HEK293 (cell line): ENCODE measurements at regions not wholly inside any gene's neighbourhood (a gene's known extent, or its start where the extent isn't known, plus 50 kb on each side); places are given as distances from the start of the nearest gene placed in this dataset.

Experiments used
- CTCF ChIA-PET: fragments of 350-600 bp; formaldehyde crosslinking; extraction: SDS; loops from one replicate; lab custom pipeline; 2021; ENCODE audit warnings: antibody characterized with exemption; lab: Yijun Ruan, JAX
- POLR2A ChIA-PET: fragments of 300-600 bp; formaldehyde crosslinking; extraction: SDS; loops from one replicate; lab custom pipeline; 2020; ENCODE audit warnings: antibody characterized with exemption, inconsistent platforms; lab: Yijun Ruan, JAX
- H3K27ac ChIP-seq: fragments of 200-500 bp; sonication (Bioruptor generic); 2 replicates; pipeline ENCODE4 v1.5.1; 2014; ENCODE audit warnings: low read depth, low read length, control low read depth, inconsistent platforms; ENCODE audit errors: extremely low read depth
- H3K36me3 ChIP-seq, 2 experiments: fragments of 200-500 bp in 1 of 2; sonication (Bioruptor generic) in 1 of 2; 1 replicate in 1 of 2; 2 replicates in 1 of 2; pipeline ENCODE4 v1.5.1; 2014 to 2017; ENCODE audit warnings: inconsistent platforms in 2 of 2, low read length in 2 of 2; ENCODE audit not compliant: control insufficient read depth in 2 of 2, insufficient read depth in 1 of 2
- H3K4me1 ChIP-seq: fragments of 200-500 bp; sonication (Bioruptor generic); 2 replicates; pipeline ENCODE4 v1.5.1; 2014; ENCODE audit warnings: mild to moderate bottlenecking, low read length, inconsistent platforms; ENCODE audit not compliant: control insufficient read depth, insufficient read depth
- H3K4me3 ChIP-seq: 2 replicates; pipeline ENCODE4 v1.5.1; 2011; ENCODE audit warnings: low read depth, mild to moderate bottlenecking, control low read depth, low read length, moderate library complexity
- H3K9me3 ChIP-seq: fragments of 200-500 bp; sonication (Bioruptor generic); 2 replicates; pipeline ENCODE4 v1.5.1; 2014; ENCODE audit warnings: low read depth, low read length, inconsistent platforms; ENCODE audit not compliant: control insufficient read depth, insufficient read depth
- GLI2 ChIP-seq: fragments of 450-650 bp; formaldehyde crosslinking; IDR thresholded peaks from 2 replicates; pipeline ENCODE4; 2017; ENCODE audit warnings: missing biosample characterization, missing genetic modification characterization, low read depth, borderline replicate concordance
- REPIN1 ChIP-seq: fragments of 450-650 bp; formaldehyde crosslinking; IDR thresholded peaks from 2 replicates; pipeline ENCODE4 v1.5.1; 2017; ENCODE audit warnings: missing biosample characterization, missing genetic modification characterization, low read depth
- SP3 ChIP-seq: fragments of 450-650 bp; formaldehyde crosslinking; IDR thresholded peaks from 2 replicates; pipeline ENCODE4 v1.5.1; 2016; ENCODE audit warnings: missing biosample characterization, missing genetic modification characterization
- SP7 ChIP-seq: fragments of 450-650 bp; formaldehyde crosslinking; IDR thresholded peaks from 2 replicates; pipeline ENCODE4 v1.5.1; 2016; ENCODE audit warnings: missing biosample characterization, missing genetic modification characterization
- TRIM28 ChIP-seq: IDR thresholded peaks from 2 replicates; pipeline ENCODE4 v1.6.1; 2011; ENCODE audit warnings: low read length, control low read depth, borderline replicate concordance
- YY1 ChIP-seq: fragments of 450-650 bp; formaldehyde crosslinking; IDR thresholded peaks from 2 replicates; pipeline ENCODE4 v1.5.1; 2018; ENCODE audit warnings: missing biosample characterization, missing genetic modification characterization
- YY2 ChIP-seq: fragments of 450-650 bp; formaldehyde crosslinking; IDR thresholded peaks from 2 replicates; pipeline ENCODE4 v1.5.1; 2016; ENCODE audit warnings: missing biosample characterization, missing genetic modification characterization
- ZBTB11 ChIP-seq: fragments of 450-650 bp; formaldehyde crosslinking; conservative IDR thresholded peaks from 2 replicates; pipeline ENCODE4 v1.5.1; 2016; ENCODE audit warnings: low read depth, missing biosample characterization, missing genetic modification characterization
- ZBTB26 ChIP-seq: fragments of 450-650 bp; formaldehyde crosslinking; optimal IDR thresholded peaks from 2 replicates; pipeline ENCODE3; 2016; ENCODE audit warnings: missing biosample characterization, mild to moderate bottlenecking, missing genetic modification characterization
- ZEB2 ChIP-seq: fragments of 450-650 bp; formaldehyde crosslinking; IDR thresholded peaks from 2 replicates; pipeline ENCODE4 v1.5.1; 2016; ENCODE audit warnings: missing biosample characterization, missing genetic modification characterization
- ZNF112 ChIP-seq: fragments of 450-650 bp; formaldehyde crosslinking; IDR thresholded peaks from 2 replicates; pipeline ENCODE4 v1.5.0; 2017; ENCODE audit warnings: missing biosample characterization, missing genetic modification characterization
- ZNF155 ChIP-seq: fragments of 450-650 bp; formaldehyde crosslinking; IDR thresholded peaks from 2 replicates; pipeline ENCODE4 v1.5.1; 2016; ENCODE audit warnings: missing biosample characterization, missing genetic modification characterization
- ZNF184 ChIP-seq: fragments of 450-650 bp; IDR thresholded peaks from 2 replicates; pipeline ENCODE4 v1.5.1; 2018; ENCODE audit warnings: missing biosample characterization, mild to moderate bottlenecking, missing genetic modification characterization
- ZNF274 ChIP-seq, 2 experiments: fragments of 200-500 bp in 1 of 2; fragments of 450-650 bp in 1 of 2; sonication (Bioruptor generic) in 1 of 2; formaldehyde crosslinking in 1 of 2; IDR thresholded peaks; 2 replicates each; pipeline versions ENCODE4 v1.5.1 to v1.6.1; 2014 to 2016; ENCODE audit warnings: borderline replicate concordance in 1 of 2, inconsistent platforms in 1 of 2, low read length in 1 of 2, missing biosample characterization in 1 of 2, missing genetic modification characterization in 1 of 2
- ZNF311 ChIP-seq: fragments of 450-650 bp; formaldehyde crosslinking; IDR thresholded peaks from 2 replicates; pipeline ENCODE4 v1.5.1; 2017; ENCODE audit warnings: missing biosample characterization, missing genetic modification characterization, borderline replicate concordance
- ZNF324 ChIP-seq: fragments of 450-650 bp; formaldehyde crosslinking; IDR thresholded peaks from 2 replicates; pipeline ENCODE4 v1.5.1; 2016; ENCODE audit warnings: missing biosample characterization, missing genetic modification characterization
- ZNF335 ChIP-seq: fragments of 450-650 bp; formaldehyde crosslinking; conservative IDR thresholded peaks from 2 replicates; pipeline ENCODE4 v1.5.1; 2016; ENCODE audit warnings: missing biosample characterization, missing genetic modification characterization
- ZNF341 ChIP-seq: fragments of 450-650 bp; formaldehyde crosslinking; IDR thresholded peaks from 2 replicates; pipeline ENCODE4; 2016; ENCODE audit warnings: low read depth, missing biosample characterization, missing genetic modification characterization
- ZNF354C ChIP-seq: fragments of 450-650 bp; formaldehyde crosslinking; IDR thresholded peaks from 2 replicates; pipeline ENCODE4 v1.5.1; 2016; ENCODE audit warnings: missing biosample characterization, missing genetic modification characterization, low read depth, borderline replicate concordance
- ZNF521 ChIP-seq: fragments of 450-650 bp; formaldehyde crosslinking; IDR thresholded peaks from 2 replicates; pipeline ENCODE4 v1.5.1; 2017; ENCODE audit warnings: missing biosample characterization, mild to moderate bottlenecking, missing genetic modification characterization
- ZNF600 ChIP-seq: fragments of 450-650 bp; formaldehyde crosslinking; IDR thresholded peaks from 2 replicates; pipeline ENCODE4 v1.5.1; 2016; ENCODE audit warnings: missing biosample characterization, missing genetic modification characterization
- ZNF660 ChIP-seq: fragments of 450-650 bp; IDR thresholded peaks from 2 replicates; pipeline ENCODE4 v1.5.1; 2018; ENCODE audit warnings: missing biosample characterization, mild to moderate bottlenecking, missing genetic modification characterization
- ZNF670 ChIP-seq: fragments of 450-650 bp; formaldehyde crosslinking; IDR thresholded peaks from 2 replicates; pipeline ENCODE4 v1.5.1; 2016; ENCODE audit warnings: missing biosample characterization, missing genetic modification characterization, low read depth
- ZNF677 ChIP-seq: fragments of 450-650 bp; IDR thresholded peaks from 2 replicates; pipeline ENCODE4 v1.5.0; 2018; ENCODE audit warnings: missing biosample characterization, mild to moderate bottlenecking, missing genetic modification characterization, moderate library complexity
- ZNF830 ChIP-seq: fragments of 450-650 bp; IDR thresholded peaks from 2 replicates; pipeline ENCODE4 v1.5.0; 2018; ENCODE audit warnings: missing biosample characterization, missing genetic modification characterization, low read depth, mild to moderate bottlenecking, moderate library complexity
- ZXDB ChIP-seq: fragments of 450-650 bp; formaldehyde crosslinking; IDR thresholded peaks from 2 replicates; pipeline ENCODE4 v1.5.1; 2016; ENCODE audit warnings: missing biosample characterization, missing genetic modification characterization
- TF ChIP-seq, protein P1 (sequence below): fragments of 450-650 bp; formaldehyde crosslinking; IDR thresholded peaks from 2 replicates; pipeline ENCODE4 v1.5.1; 2016; ENCODE audit warnings: missing biosample characterization, missing genetic modification characterization
- TF ChIP-seq, protein P2 (sequence below): fragments of 450-650 bp; IDR thresholded peaks from 2 replicates; pipeline ENCODE4 v1.5.1; 2018; ENCODE audit warnings: missing biosample characterization, mild to moderate bottlenecking, missing genetic modification characterization

DNA sequence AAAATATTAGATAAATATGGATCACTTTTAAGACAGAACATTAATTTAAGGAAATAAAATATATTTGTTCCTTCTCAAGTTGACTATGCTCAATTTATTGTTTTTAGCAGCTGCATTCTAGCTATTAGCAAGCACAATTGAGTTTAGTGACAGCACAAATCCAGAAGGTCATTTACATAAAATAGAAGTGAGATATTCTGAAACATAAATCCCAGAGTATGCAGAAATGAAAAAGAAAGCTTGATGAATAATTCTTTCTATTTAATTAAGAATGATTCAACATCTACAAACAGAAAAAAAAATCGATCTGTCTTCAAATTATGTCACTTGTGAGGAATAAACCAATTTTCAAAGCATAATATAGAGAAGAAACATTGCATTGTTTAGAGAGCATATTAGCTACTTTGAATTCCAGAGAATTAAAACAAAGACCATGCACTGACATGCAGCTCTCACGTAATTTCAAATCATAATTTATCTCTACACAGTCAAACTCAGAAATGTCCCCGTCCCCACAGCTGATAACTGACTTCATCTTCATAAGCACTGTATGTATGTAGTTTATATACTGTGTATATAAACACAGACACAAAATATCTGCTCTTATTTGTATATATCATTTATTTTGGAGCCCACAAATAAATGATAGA is 458.4 kb downstream of the TMX3 start:
- Histone ChIP-seq H3K4me1 (no peaks in the 10 kb centered on the region), H3K4me3 (no peak overlapping the region), H3K27ac (no peak overlapping the region), H3K9me3 (no peaks in the 10 kb centered on the region), H3K36me3 (no peaks in the 10 kb centered on the region)
- POLR2A ChIA-PET = no interaction called here
- CTCF ChIA-PET = no interaction called here
- TF ChIP-seq ZNF112 (tag by site-specific recombination) = no peak
- no peak for TF ChIP-seq ZNF274 (IDR thresholded peaks at IDR 0.05; ENCODE audit: low read length)
- no peak for TF ChIP-seq ZNF274 (tag by site-specific recombination; IDR thresholded peaks at IDR 0.05; ENCODE audit: borderline replicate concordance)
- no peak for TF ChIP-seq ZNF311 (tag by site-specific recombination)
- TF ChIP-seq SP7 = no peak
- no peak for TF ChIP-seq GLI2 (tag by site-specific recombination)
- TF ChIP-seq ZXDB = no peak
- TF ChIP-seq TRIM28 = no peak
- no peak for TF ChIP-seq ZBTB26 (tag by site-specific recombination)
- TF ChIP-seq ZNF521 = no peak
- no peak for TF ChIP-seq ZNF335 (tag by site-specific recombination)
- TF ChIP-seq, protein P1, sequence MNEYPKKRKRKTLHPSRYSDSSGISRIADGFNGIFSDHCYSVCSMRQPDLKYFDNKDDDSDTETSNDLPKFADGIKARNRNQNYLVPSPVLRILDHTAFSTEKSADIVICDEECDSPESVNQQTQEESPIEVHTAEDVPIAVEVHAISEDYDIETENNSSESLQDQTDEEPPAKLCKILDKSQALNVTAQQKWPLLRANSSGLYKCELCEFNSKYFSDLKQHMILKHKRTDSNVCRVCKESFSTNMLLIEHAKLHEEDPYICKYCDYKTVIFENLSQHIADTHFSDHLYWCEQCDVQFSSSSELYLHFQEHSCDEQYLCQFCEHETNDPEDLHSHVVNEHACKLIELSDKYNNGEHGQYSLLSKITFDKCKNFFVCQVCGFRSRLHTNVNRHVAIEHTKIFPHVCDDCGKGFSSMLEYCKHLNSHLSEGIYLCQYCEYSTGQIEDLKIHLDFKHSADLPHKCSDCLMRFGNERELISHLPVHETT (tag by site-specific recombination) = no peak
- no peak for TF ChIP-seq ZNF324 (tag by site-specific recombination)
- no peak for TF ChIP-seq ZBTB11 (tag by site-specific recombination)
- TF ChIP-seq ZNF830 = no peak
- TF ChIP-seq ZNF184 (tag by site-specific recombination) = no peak

DNA sequence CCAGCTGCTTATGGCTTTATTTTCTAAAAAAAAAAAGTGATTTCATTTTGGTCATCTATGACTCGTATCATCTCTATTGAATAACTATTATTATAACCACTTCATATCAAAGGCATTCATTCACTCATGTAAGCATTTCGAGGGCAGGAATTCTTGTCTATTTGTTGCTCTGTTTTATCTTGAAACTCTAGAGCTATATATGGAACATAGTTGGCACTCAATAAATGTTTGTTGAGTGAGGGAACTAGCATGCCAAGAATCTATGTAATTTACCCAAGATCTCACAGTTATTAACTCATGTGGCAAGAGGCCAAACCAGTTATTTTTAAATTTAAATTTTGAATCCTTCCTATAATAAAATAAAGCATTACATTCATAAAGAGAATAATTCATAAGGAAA is 470.1 kb downstream of the TMX3 start:
- no peaks in the 10 kb centered on the region for H3K4me1 ChIP-seq
- no peak overlapping the region for H3K27ac ChIP-seq
- CTCF ChIA-PET = interaction anchor here (0.7 kb wide), 1 partner anchor 348 kb away, joined by 3 read pairs; no protein-coding TSS in a partner anchor
- H3K4me3 ChIP-seq = no peak overlapping the region
- H3K36me3 ChIP-seq = no peaks in the 10 kb centered on the region
- TF ChIP-seq ZNF677 (tag by site-specific recombination) (no peak), ZNF341 (no peak), ZNF670 (no peak), ZNF660 (tag by site-specific recombination) (no peak), SP3 (tag by site-specific recombination) (no peak), TRIM28 (no peak), YY2 (no peak), ZEB2 (tag by site-specific recombination) (no peak), ZNF155 (tag by site-specific recombination) (no peak), ZNF600 (tag by site-specific recombination) (no peak), REPIN1 (tag by site-specific recombination) (no peak), YY1 (tag by site-specific recombination) (no peak), ZXDB (no peak), ZNF354C (tag by site-specific recombination) (no peak)
- TF ChIP-seq, protein P2, sequence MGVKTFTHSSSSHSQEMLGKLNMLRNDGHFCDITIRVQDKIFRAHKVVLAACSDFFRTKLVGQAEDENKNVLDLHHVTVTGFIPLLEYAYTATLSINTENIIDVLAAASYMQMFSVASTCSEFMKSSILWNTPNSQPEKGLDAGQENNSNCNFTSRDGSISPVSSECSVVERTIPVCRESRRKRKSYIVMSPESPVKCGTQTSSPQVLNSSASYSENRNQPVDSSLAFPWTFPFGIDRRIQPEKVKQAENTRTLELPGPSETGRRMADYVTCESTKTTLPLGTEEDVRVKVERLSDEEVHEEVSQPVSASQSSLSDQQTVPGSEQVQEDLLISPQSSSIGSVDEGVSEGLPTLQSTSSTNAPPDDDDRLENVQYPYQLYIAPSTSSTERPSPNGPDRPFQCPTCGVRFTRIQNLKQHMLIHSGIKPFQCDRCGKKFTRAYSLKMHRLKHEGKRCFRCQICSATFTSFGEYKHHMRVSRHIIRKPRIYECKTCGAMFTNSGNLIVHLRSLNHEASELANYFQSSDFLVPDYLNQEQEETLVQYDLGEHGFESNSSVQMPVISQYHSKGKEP (tag by site-specific recombination) = no peak
- POLR2A ChIA-PET = no interaction called here
- no peaks in the 10 kb centered on the region for H3K9me3 ChIP-seq
